Umbilical cord (tissue), 1 donor: ENCODE measurements at regions not wholly inside any gene's neighbourhood (a gene's known extent, or its start where the extent isn't known, plus 50 kb on each side); places are given as distances from the start of the nearest gene placed in this dataset.

Experiments
- DNase-seq: peaks from one replicate; pipeline ENCODE4 v3.0.0-alpha.2; 2015; ENCODE audit warnings: low spot score

GRCh38 chr4:41427931-41428600 lies 109.9 kb upstream of the LIMCH1 start:
- DNase-seq: no peak

GRCh38 chr4:41428601-41429279 lies 109.2 kb upstream of the LIMCH1 start:
- DNase-seq: peak; percentile 38

DNA sequence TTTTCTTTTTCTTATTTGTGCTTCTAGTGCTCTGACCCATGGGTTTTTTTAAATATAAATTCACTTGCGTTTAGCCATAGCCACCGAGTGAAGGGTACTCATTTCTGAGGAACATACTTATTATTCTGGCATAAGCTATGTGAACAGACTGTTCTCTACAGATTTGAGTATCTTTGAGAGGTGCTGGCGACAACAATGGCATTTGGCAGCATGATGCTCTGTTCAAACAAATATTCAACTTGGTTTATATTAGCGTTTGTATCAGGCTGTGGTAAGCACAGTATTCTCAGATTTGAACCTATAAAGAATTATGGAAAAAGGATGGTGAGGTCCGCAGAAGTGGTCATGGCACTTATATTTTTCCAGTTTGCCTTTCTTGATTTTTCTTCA lies 108.7 kb upstream of the LIMCH1 start:
- no peak for DNase-seq

- peak; percentile 74 for DNase-seq
Measured at GRCh38 chr4:41430792-41431191, 107.2 kb upstream of the LIMCH1 start.

DNA sequence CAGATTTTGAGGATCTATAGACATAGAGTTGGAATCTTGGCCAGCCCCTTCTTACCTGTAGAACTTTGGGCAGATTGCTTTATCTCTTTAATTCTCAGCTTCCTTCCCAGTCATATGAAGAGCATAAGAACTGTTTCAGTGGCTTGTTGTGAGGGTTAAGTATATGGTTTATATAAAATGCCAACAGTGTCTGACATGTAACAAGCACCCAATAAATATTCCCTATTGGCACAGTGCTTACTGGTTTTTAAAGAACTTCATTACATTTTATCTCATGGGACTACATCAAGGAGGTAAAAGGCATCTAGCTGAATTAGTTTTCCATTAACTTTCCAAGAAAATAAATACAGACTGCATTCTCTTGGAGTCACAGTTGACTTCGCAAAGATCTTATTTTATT lies 106.7 kb upstream of the LIMCH1 start:
- DNase-seq: peak; percentile 36

- no peak for DNase-seq
Measured at GRCh38 chr4:41432219-41432618, 105.7 kb upstream of the LIMCH1 start.

GRCh38 chr4:41432881-41433280 lies 105.1 kb upstream of the LIMCH1 start:
- peak; percentile 24 for DNase-seq

DNA sequence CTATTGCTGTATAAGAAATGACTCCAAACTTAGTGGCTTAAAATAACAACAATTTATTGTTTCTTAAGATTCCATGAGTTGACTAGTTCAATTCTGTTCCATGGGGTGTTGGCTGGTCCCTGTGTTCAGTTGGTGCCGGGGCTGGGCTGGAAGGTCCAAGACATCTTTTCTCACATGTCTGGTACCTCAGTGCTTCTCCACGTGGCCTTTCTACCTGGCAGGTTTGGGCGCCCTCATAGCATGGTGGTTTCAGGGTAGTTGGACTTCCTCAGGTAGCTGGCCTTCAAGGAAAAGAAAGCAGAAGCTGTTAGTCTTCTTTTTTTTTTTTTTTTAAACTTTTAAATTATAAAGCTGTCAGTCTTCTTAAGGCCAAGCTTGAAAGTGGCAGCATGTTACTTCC lies 104.6 kb upstream of the LIMCH1 start:
- DNase-seq: no peak

GRCh38 chr4:41435510-41435909 lies 102.4 kb upstream of the LIMCH1 start:
- no peak for DNase-seq

DNA sequence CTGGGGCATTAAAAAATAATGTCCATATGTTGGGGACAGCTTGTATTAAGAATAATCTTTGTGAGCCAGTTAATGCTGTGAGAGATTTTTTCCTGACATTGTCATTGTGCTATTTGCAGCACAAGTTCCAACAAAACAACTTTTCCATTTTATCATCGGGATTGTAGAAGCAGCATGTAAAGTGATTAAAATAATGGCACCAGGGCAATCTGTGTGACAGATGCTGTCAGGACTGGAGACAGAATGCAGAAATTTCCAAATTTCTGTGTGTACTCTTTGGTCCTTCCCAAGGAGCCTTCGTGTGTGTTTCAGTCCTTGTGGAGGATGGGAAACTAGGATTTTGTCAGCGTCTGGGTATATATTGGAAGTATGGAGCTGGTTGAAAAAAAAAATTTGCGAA lies 101.5 kb upstream of the LIMCH1 start:
- no peak for DNase-seq

DNA sequence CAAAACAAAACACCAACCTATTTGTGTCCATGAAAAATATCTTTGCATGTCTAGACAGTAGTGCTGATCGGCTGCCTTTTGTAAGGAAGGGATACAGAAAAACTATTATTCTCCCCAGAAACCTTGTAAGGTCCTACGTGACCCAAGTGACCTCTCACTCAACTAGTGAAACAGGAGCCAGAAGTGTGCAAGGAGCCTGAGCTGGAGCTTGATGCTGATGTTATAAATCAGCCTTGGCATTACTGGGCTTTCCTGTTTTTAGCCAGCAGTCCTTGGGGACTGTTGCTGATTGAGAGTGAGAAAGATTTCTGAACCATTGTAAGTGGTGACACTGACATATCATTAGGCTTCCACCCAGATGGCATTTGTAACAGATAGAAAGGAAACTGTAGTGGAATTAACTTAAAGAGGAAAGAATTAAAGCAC lies 100.8 kb upstream of the LIMCH1 start:
- DNase-seq: peak; percentile 72

DNA sequence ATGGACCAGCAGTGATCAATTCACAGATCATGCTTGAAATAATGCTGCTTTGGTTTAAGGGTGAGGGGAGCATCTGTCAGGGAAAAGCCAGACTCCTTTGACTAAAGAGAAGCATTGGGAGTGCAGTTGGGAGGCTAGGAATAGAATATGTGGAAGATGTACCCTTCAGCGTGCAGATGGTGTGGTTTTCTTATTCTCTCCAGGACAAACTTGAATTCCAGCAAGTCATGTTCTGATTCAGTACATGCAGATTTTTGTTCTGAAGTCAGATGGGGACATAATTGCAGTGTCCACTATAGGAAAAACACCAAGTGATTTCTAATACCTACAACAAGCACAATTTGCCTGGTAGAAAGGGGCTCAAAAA lies 99.0 kb upstream of the LIMCH1 start:
- no peak for DNase-seq

DNA sequence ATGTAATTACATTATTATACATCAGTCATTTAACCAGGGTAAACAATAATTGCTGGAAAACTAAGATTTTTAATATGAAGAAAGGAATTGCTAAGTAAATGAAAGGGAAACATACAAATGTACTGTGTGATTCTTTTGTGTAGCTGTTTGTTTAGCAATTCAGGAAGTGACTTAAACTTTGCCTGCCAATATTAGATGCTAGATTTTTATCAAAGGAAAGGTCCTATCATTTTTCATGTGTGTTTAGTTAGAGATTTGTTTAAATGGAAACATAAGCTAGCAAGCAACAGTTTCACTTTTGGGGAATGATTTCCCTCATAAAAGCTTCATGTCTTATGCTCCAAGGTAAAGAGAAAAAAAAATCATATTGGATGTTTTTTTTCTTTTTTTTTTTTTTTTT lies 95.1 kb upstream of the LIMCH1 start:
- no peak for DNase-seq

DNA sequence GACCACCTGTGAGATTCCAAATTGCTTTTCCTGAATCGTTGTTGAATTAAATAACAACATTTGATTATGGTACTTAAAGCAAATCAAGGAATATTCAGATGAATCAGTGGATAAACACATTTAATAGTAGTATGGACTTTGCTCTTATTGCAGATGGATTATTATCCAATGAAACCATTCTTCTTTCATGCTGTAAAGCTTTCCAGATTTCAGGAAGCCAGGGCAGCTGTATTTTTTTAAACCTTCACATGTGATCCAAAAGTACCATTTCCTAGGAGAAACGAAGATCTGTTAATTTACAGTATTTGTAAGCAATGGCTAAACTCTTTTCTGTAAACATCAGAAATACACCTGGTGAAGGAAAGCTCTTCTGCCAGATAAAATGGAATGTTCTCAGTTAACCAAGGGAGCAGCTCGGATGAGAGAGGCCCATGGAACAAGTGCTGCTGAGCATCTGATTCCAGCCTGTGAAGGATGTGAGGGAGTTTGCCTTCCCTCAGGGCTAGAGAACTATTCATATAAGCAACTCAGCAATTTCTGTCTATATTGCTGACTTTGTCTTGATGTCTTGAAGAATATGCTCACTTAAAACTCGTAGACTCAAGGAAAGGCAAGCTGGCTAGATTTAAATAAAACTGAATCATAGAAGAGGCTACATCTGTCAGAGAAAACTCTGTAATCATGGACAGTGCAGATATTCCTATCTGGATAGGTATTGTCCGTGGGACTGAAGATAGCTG lies 94.4 kb upstream of the LIMCH1 start:
- no peak for DNase-seq

DNA sequence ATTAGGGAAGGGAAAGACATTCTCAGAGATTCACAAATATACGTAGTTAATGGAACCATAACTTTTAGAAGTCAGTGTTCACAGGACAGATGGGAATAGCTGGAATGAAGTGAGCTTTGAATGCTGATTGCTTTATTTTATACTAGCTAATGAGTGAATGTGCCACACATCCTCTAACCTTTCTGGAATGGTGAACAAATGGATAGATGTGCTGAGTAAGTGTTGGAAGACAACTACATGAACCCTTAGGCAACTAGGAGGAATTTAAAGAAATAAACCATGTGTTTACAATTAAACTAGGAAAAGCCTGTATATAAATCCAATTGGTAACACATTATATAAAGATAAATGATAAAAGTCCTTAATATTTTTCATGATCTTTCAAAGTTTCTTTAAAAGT lies 91.6 kb upstream of the LIMCH1 start:
- DNase-seq: no peak

- no peak for DNase-seq
Measured at GRCh38 chr4:41446981-41447725, 90.8 kb upstream of the LIMCH1 start.

DNA sequence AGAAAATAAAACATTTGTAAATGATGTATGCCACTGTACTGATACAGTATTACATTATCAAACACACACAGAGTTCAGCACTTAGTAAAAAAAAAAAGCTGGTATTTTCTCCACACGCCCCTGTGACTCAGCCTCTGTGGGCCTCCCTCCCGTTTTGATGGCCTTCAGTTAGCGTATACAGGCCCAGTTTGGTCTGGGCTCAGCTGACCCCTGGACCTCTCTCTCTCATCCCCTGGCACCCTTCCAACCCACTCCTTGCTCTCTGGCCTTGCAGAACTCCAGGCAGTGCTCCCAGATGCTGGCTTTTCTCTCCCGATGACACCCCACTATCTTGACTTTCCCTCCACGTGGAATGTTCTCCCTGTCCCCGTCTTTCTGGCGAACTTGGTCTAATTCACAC lies 89.0 kb upstream of the LIMCH1 start:
- peak; percentile 46 for DNase-seq

- no peak for DNase-seq
Measured at GRCh38 chr4:41451961-41452360, 86.0 kb upstream of the LIMCH1 start.

DNA sequence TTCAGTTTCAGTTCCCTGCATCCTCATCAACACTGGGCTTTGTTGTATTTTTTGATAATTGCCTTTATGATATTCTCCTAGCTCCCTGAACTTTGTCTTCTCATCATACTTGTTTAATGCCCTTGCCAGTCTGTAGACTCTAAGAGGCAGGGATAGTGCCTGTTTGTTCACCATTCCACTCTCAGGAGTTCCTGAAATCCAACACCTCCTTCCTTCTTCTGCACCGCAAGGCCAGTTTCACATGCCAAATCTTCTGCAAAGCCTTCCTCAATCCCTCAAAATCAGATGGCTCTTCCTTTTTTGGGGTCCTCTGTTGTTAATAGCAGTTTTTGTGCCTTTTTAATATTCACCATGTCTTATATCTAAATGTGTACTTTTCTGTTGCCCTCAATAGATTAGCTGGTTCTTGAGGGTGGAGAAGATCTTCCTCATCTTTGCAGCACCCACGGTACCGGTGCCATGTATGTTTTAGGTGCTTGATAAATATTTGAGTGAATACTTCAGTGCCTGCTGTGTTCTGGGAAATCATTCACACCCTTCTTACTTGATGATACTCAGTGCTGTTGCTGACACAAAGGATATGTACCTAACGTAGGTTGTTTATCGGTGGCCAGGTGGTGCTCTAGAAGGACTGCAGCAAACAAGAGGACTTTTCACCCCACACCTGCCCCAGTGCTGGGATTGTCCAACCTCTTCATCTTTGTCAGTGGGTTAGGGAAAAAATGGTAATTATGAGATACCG lies 85.3 kb upstream of the LIMCH1 start:
- no peak for DNase-seq

DNA sequence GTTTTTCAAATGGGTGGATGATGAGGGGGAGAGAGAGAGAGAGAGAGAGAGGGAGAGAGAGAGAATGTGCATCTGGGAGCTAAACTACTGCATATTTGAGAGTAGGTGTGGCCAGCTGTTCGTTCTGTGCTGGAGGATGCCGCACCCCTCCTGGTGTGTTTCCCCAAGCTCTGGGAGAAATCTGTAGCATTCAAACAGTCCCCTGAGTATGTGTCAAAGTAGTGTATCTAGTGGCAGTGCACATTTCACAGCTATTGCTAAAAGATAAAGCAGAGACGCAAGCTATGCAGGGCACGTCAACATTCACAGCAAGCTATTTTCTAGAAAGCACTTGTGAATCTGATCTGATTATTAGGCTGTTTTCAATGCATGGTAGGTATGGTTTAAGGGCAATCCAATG lies 83.5 kb upstream of the LIMCH1 start:
- DNase-seq: peak; percentile 69

GRCh38 chr4:41455206-41455605 lies 82.8 kb upstream of the LIMCH1 start:
- DNase-seq: no peak
